Astrocyte of the hippocampus (primary cell): ENCODE measurements at regions not wholly inside any gene's neighbourhood (a gene's known extent, or its start where the extent isn't known, plus 50 kb on each side); places are given as distances from the start of the nearest gene placed in this dataset.
"Not testable (repeated sequence)": the region's sequence is repeated elsewhere in the genome, so short reads cannot be mapped to it uniquely, and the experiment has no call there.

ENCODE experiments used
- DNase-seq: peaks from one replicate; pipeline ENCODE4 v3.0.0; 2011; ENCODE audit warnings: low read depth, low spot score

DNA sequence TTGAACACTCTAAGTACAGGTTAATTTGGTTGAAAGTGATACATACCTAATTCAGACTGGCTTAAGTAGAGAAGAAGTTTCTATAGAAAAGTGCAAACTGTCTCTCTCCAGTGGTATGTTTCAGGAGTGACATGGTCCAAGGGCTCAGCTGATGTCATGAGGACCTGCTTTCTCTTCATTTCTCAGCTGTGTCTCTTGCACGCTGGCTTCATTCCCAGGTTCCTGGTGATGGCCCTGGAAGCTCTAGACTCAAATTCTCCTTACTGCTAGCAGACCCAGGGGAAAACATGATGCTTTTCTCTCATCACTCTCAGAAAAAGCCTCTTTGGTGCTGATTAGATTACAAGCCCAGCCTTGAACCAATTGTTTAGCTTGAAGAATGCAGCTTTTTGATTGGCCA is 211.9 kb upstream of the CLINT1 start:
- no peak for DNase-seq

DNA sequence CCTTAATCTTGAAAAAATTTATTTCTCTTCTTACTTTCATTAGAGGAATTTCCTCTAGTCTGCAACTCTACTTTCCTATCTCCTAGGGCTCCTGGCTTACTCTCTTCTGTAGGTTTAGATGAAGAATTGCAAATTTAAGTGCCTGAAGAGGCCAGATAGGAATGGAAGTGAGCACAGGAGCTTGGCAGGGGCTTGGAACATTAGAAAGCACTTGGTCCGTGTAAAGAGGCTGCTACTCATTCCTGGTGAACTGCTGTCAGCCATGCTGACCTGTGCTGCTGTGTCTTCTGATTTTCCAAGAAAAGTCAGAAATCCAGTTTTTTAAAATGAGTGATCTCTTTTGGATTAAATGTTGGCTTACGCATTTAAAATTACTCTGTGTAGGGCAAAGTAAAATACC is 210.9 kb upstream of the CLINT1 start:
- no peak for DNase-seq

DNA sequence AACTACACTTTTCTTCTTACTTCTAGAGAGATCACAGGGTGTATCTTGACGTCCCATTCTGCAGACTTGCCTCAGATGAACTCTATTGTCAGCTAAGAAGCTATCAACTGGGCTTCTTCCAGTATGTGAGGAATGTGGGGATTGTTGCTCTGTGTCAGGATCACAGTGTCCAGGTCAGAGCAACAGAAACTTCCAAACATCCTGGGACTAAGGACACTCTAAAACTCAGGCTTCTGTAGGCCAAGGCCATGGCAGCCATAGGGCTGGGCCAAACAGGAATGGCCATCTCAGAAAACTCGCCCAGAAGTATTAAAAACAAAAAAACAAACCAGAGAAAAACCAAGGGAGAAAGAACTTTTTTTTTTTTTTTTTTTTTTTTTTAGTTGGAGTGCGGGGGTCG is 210.0 kb upstream of the CLINT1 start:
- DNase-seq = no peak

DNA sequence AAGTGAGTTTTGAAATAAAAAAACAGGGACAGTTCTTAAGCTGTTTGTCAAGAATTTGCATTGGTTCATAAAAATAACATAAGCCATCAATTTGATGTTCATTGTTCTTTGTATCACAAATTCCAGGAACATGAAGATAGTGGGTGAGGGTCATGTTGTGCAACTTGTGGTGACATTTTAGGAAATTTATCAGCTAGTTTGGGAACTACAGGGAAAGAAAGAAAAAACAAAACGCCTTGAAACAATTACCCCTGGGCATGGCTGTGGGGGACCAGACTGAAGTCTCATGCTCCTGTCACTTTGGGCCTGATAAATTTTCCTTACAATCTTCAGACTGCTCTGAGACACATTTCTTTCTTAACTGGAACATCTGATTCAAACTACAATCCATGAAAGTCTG is 207.1 kb upstream of the CLINT1 start:
- no peak for DNase-seq

DNA sequence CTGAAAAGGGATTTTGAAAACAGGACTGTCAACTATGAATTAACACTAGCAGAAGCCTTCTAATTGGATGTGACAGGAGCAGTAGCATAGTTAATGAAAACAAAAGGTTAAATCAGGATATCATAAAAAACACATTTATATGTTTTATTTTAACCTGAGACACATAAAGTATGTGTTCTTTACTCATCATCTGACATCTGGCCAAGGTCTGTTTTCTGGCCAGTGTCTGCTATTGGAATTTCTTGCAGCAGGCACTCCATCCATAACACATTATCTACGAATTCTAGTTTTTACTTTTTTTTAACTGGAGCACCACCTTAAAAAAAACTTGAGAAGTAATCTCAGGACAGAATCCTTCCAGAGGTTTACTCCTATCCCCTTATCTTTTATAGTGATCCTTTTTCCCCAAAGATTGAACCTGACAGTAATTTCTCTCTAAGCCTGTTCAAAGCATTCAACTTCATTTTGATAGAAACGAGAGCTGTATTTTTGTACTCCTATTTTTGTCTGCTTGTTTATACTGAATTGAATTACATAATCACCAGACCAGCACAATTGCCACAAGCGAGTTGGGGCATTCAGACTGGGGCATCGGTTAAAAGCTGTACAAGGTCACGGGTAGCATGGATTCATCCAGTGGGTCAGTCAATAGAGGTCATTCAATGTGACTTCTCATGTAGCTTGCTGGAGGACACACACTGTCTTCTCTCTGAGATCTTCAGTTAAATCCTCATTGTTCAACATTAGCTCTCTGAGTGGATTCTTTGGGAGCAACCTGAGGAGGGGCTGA is 205.6 kb upstream of the CLINT1 start:
- DNase-seq = no peak

DNA sequence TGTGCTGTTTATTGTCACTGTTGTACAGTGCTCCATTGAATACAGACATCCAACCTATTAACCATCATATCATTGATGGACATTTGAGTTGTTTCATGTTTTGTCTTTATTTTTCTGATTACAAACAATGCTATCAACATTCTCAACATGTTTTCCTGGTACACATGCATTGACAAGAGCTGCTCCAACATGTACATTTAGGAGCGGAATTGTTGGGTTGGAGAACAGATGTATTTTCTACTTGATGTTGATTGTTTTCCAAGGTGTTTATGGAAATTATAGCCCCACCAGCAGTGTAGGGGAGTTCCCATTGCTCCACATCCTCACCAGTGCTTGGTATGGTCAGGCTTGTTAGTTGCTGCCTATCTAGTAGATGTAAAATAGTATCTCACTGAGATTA is 204.1 kb upstream of the CLINT1 start:
- no peak for DNase-seq

DNA sequence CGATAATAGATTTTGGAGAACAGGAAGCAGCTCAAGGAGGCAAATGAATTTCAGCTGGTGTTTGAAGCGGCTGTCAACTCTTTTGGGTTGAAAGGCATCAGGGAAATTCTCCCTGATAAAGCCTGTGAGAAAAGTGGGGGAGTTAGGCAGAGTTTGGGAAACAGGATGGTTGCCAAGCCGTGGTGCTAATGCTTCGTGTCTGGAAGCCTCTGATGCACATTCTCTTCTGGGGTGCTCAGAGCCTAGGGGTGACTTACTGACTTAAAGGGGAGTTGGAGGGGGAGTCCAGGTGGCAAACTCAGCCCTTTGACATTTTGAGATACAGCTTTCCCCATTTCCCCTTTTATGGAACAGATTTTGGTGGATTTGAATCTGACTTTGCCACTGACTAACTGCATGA is 202.5 kb upstream of the CLINT1 start:
- no peak for DNase-seq

DNA sequence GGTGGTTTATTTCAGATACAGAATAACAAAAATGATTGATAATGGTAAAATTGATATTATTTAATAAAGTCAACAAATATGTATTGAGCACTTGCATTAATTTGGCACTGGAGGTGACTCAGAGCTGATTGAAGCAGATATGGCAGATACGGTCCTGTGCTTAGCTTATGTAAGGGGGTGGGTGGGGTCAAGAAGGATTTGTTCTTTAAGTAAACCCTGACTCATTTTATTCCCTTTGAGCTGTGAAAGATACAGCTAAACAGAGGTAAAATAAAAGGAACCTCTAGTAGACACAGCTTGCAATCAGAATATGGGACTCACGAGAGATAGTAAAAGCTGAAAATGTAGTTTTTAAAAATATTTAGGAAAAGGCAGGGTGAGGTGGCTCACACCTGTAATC is 201.3 kb upstream of the CLINT1 start:
- DNase-seq = no peak

DNA sequence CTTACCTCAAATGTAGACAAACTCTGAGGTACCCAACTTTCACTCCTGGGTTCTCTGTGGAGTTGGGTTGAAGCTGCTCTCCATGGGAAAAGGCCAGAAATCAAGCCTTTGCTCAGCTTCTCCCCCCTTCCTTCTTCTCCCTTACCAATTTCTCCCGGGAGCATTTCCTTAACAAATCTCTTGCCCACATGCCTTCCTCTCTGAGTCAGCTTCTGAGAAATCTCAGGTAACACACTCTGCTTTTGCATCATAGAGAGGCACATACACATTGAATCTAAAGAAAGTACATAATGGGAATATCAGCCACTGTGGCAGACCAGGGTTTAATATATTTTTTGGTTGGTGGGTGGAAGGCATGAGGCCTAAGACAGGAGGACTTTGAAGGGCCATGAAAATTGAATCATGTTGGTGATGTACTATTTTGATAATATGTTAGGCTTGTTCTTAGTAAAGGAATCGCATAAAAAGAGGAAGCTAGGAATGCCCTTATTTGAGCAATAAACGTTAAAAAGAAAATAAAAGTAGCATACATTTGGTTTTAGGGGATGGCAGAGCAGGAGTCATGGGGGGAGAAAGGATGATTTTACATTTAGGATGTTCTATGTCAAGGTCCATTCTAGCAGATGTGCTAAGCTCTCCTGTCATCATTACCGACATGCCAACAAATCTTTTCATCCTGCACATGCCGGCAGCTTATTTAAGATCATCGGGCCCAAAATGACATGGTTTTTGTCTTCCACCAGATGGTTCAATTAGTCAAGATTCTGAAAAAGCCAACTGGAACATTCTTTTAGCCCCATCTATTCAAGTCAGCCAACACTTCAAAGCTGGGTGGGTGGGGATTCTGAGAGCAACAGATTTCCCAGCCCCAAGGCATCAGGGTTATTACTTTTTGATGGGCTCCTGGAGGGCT is 199.5 kb upstream of the CLINT1 start:
- no peak for DNase-seq

DNA sequence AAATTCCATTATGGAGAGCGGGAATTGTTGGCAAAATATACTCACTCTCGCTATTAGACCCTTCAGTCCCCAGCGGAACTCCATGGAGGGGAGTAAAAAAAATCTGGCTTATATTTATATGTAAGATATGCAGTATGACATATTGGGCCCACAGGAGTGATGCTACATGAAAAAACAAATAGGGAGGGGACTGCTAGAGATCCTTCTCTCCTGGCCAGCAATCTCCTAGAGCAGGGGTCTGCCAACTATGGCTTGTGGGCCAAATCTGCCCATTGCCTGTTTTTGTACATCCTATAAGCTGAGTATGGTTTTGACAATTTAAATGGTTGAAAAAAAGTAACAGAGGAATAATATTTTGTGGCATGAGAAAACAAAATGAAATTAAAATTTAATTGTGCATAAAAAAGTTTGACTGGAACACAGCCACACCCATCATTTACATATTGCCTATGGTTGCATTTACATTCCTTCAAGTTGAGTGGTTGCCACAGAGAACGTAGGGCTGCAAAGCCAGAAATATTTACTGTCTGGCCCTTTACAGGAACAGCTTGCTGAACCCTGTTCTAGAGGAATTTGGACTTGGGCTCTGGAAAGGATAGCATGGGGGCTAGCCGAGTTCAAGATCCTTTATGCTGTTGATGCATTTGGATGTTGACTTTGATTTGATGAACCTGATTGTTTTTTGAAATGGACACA is 197.3 kb upstream of the CLINT1 start:
- DNase-seq = peak; percentile 28

DNA sequence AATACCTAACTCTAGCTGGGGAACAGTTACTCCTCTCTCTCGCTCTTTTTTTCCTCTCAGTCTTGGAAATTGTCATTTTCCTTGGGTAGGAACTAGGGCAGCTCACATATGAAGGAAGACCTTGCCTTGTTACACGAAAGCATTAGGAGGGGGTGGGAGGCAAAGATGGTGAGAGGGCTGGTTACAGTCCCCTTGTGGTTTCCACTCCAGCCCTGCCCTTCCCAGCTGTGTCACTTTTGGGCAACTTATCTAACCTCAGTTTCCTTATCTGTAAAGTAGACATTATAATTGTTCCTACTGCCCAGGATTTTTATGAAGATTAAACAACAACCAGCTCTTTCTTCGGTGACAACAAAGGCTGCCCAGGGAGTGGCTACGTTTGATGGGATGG is 196.2 kb upstream of the CLINT1 start:
- DNase-seq = no peak

DNA sequence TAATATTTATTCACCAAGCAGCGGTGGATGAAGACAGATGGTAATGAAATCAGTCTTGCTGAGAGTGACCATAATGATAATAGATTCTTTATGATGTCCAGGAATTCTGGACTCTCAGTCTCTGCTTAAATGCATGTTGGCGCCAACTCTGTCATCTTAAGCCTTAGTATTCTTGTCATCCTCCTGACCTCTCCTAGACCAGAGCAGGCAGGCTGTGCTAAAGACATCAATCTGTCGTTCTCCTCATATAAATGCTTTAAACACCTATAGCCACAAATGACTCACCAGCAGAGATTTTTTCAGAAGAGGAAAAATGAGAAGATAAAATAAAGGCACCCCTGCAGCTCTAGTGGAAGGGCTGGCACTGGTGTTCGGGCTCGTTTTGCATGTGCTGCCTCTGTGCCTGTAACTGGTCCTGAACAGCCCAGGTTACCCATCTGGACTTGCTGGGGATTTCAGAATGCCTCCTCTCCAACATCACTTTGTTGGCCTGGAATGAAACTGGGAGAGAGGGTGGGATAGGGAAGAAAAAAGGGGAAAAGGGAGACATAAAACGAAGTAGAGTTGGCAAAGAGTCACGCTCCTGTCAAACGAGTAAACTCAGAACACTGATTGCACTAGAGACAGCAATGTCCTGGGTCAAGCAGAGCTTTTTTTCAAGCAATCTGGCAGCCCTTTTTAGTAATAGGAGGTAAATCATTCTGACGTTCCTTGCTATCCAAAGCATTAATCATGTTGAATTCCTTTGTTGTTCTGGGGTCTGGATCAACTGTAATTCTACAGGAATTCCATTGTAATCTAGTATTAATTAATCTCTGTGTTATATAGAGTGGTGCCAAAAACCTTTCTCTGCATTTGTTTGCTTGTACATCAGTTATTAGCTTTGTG is 195.5 kb upstream of the CLINT1 start:
- peak; percentile 57 for DNase-seq

DNA sequence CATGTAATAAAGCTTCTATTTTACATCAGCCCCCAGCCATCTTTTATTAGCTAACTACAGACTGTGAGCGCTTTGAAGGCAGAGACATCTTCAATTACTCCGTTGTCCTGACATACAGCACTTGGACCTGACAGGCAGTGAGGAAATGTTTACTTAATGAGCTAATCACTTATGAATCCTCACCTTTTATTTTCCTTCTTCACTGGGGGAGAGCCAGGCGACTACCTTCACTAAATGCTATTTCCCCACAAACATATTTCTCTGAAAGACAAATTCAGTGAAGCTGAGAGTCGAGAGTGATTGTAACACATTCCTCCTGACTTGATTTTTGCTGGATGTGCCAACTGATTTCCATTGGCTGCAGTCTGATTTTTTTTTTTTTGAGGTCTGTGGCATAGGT is 192.1 kb upstream of the CLINT1 start:
- DNase-seq = peak; percentile 67

DNA sequence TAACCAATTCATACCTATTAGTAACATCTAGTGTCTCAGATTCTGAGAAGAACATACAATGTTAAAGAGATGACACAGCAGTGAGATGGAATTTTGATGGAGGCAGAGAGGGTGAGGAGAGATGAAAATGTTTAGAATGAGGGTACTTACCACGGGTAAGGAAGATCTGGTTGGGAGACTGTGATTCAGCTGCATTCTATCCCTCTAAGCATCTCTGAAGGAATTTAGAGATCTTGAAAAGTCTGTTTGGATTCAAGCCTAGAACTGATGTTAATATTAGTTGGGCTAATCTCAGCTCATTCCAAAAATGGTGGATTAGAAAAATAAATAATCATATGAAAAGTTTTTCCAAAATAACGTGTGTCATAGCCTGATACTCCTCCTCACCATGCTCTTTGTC is 191.5 kb upstream of the CLINT1 start:
- DNase-seq = peak; percentile 28

DNA sequence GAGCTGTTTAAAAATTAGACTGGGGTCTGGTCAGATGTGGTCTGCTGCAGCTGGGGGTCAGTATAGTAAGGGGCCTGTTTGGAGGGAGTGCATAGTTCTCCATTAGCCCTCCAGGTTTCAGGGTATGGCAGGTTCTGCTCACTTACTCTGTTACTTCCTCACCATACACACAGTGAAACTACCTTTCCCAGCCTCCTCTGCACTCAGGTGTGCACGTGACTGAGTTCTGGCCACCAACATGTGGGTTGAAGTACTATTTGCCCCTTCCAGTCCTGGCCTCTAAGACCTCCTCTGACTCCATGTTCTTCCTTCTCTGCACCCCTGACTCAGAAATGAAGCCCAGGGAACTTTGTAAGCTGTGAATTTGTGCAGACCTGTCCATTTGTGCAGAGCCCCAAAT is 190.5 kb upstream of the CLINT1 start:
- no peak for DNase-seq

DNA sequence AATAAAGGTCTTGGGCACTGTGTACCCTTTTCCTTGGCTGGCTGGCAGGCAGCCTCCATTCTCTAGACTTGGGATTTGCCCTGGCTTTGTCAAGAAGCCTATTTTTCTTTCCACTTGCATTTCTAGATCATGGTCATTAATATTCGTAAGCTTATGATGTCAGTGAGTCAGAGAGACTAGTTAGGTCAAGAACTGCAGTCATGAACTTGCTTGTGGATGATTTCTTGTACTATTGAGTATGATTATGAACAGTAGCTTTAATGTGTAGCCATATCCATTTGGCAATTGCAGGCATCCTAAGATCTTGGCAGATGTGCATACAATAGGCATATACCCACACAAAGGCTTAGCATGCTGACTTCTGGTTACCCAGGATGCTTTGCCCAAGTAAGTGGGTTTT is 186.8 kb upstream of the CLINT1 start:
- no peak for DNase-seq

DNA sequence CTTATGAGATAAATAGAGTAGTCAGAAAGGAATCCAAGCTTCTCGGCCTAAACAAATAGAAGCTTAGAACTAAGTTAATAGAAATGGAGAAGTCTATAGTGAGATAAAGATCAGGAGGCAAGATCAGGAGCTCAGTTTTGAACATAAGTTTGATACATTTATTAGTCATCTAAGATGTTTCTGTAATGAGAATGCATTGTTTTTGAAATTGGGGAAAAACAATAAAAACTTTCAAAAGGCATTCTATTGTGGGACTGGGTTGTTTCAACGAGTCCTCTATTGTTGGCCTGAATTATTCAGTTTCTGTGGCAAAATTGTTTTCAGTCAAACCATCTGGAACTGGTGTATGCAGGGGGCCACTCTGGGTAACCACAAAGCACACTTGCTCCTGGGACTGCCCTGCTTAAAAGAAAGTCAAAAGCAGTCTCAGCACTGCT is 181.0 kb upstream of the CLINT1 start:
- peak; percentile 48 for DNase-seq

DNA sequence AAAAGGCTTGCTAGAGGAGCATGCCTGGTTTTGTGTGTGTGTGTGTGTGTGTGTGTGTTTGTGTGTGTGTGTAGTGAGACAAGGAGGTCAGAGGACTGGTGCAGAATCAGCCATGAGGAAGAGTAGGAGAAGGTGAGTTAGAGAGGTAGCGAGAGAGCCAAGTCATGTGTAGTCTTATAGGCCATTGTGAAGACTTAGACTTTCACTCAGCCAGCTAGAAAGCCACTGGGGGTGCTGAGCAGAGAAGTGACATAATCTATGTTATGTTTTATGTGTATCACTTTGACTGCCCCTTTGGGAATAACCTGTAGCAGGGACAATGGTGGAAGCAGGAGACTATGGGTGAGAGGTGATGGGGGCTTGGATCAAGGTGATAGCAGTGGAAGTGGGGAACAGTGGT is 180.5 kb upstream of the CLINT1 start:
- no peak for DNase-seq

DNA sequence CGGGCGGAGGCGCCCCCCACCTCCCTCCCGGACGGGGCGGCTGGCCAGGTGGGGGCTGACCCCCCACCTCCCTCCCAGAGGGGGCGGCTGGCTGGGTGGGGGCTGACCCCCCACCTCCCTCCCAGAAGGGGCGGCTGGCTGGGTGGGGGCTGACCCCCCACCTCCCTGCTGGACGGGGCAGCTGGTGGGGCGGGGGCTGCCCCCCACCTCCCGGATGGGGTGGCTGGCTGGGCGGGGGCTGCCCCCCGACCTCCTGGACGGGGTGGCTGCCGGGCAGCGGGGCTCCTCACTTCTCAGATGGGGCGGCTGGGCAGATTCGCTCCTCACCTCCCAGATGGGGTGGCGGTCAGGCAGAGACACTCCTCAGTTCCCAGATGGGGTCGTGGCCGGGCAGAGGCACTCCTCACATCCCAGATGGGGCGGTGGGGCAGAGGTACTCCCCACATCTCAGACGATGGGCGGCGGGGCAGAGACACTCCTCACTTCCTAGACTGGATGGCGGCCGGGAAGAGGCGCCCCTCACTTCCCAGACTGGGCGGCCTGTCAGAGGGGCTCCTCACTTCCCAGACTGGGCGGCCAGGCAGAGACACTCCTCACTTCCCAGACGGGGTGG is 178.1 kb upstream of the CLINT1 start:
- not testable (repeated sequence) for DNase-seq

DNA sequence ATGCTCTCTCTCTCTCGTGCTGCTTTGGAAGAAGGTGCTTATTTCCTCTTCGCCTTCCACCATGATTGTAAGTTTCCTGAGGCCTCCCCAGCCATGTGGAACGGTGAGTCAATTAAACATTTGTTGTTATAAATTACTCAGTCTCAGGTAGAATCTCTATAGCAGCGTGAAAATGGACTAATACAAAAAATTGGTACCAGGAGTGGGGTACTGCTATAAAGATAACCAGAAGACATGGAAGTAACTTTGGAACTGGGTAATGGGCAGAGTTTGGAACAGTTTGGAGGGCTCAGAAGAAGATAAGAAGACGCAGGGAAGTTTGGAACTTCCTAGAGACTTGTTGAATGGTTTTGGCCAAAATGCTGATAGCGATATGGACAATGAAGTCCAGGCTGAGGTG is 175.6 kb upstream of the CLINT1 start:
- DNase-seq = not testable (repeated sequence)

DNA sequence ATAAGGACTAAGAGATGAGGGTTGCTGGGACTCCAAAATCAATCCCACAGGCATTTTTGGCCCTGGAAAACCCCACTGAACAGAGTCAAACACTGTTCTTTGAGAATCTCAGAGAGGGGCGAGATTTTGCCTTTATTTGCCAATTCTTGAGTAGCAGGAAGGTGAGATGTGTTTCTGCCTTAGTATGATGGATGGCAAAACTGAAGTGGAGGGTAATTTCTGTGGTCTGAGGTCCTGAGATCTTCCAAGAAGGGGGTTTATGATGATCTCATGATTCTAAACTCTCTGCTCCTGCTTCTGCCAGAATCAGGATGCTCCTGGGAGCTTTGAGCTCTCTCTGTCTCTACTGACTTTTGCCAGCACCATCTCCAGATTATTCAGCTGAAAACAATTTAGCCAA is 174.8 kb upstream of the CLINT1 start:
- DNase-seq = no peak
